CD14-positive monocyte (primary cell): ENCODE measurements at regions not wholly inside any gene's neighbourhood (a gene's known extent, or its start where the extent isn't known, plus 50 kb on each side); places are given as distances from the start of the nearest gene placed in this dataset.

Experiments
- DNase-seq, 3 donors: peaks; one replicate each; pipeline ENCODE4 v3.0.0-alpha.2; 2011 to 2022
- H2AFZ ChIP-seq: 2 replicates; pipeline ENCODE4 v1.6.0; 2012; ENCODE audit warnings: mild to moderate bottlenecking, low read depth, low read length, inconsistent platforms; ENCODE audit not compliant: insufficient read depth, poor library complexity, severe bottlenecking
- H3K27ac ChIP-seq, 2 donors: 1 replicate in 1 of 2; 2 replicates in 1 of 2; pipeline ENCODE4 v1.5.1; 2012 to 2013; ENCODE audit warnings: low read length in 2 of 2, control low read depth in 1 of 2, inconsistent platforms in 1 of 2, low read depth in 1 of 2, mild to moderate bottlenecking in 1 of 2
- H3K27me3 ChIP-seq, 2 donors: one replicate each; pipeline versions ENCODE4 v1.6.0 to v1.6.1; 2011 to 2013; ENCODE audit warnings: low read length in 2 of 2; ENCODE audit not compliant: control insufficient read depth in 2 of 2, insufficient read depth in 2 of 2
- H3K36me3 ChIP-seq, 2 donors: replicated peaks in 1 of 2; 1 replicate in 1 of 2; 2 replicates in 1 of 2; pipeline versions ENCODE4 v1.5.1 to v1.6.1; 2012 to 2013; ENCODE audit warnings: low read length in 2 of 2, control low read depth in 1 of 2, inconsistent platforms in 1 of 2, mild to moderate bottlenecking in 1 of 2; ENCODE audit not compliant: insufficient read depth in 2 of 2, control insufficient read depth in 1 of 2
- H3K4me1 ChIP-seq, 2 donors: 1 replicate in 1 of 2; 2 replicates in 1 of 2; pipeline versions ENCODE4 v1.5.1 to v1.6.1; 2012 to 2013; ENCODE audit warnings: low read length in 2 of 2, control low read depth in 1 of 2, inconsistent platforms in 1 of 2, mild to moderate bottlenecking in 1 of 2, moderate library complexity in 1 of 2; ENCODE audit not compliant: insufficient read depth in 2 of 2, control insufficient read depth in 1 of 2
- H3K4me2 ChIP-seq: replicated peaks from 2 replicates; pipeline ENCODE3; 2012; ENCODE audit warnings: low read length, moderate library complexity, mild to moderate bottlenecking; ENCODE audit not compliant: poor library complexity, severe bottlenecking; ENCODE audit errors: extremely low read depth
- H3K4me3 ChIP-seq, 3 experiments: fragments of 200-600 bp in 1 of 3; sonication (generic) in 1 of 3; replicated peaks in 1 of 3; 1 replicate in 2 of 3; 2 replicates in 1 of 3; pipeline ENCODE4 v1.5.1; 2011 to 2013; ENCODE audit warnings: low read length in 3 of 3, mild to moderate bottlenecking in 3 of 3, control low read depth in 2 of 3, low read depth in 2 of 3, inconsistent platforms in 1 of 3, moderate library complexity in 1 of 3
- H3K79me2 ChIP-seq: 2 replicates; pipeline ENCODE4 v1.6.0; 2012; ENCODE audit warnings: mild to moderate bottlenecking, control low read depth, inconsistent platforms, low read length, moderate library complexity; ENCODE audit not compliant: insufficient read depth
- H3K9ac ChIP-seq: 2 replicates; pipeline ENCODE4 v1.6.0; 2017; ENCODE audit warnings: low read length, mild to moderate bottlenecking; ENCODE audit not compliant: insufficient read depth, poor library complexity, severe bottlenecking
- H3K9me3 ChIP-seq, 2 donors: replicated peaks in 1 of 2; 1 replicate in 1 of 2; 2 replicates in 1 of 2; pipeline versions ENCODE4 v1.5.1 to v1.6.1; 2012 to 2013; ENCODE audit warnings: low read length in 2 of 2, control low read depth in 1 of 2; ENCODE audit not compliant: control insufficient read depth in 1 of 2, insufficient read depth in 1 of 2
- H4K20me1 ChIP-seq: 2 replicates; pipeline ENCODE4 v1.6.0; 2012; ENCODE audit warnings: mild to moderate bottlenecking, low read length, control low read depth, moderate library complexity; ENCODE audit not compliant: insufficient read depth
- H3K27ac Mint-ChIP-seq, 7 donors: one replicate each; pipeline ENCODE4 v1.8.0; 2020; ENCODE audit warnings: mild to moderate bottlenecking in 7 of 7, mixed read lengths in 7 of 7, moderate library complexity in 6 of 7, inconsistent platforms in 2 of 7
- H3K27me3 Mint-ChIP-seq, 3 donors: one replicate each; pipeline ENCODE4 v1.8.0; 2021 to 2022; ENCODE audit warnings: low read depth in 3 of 3, mild to moderate bottlenecking in 3 of 3, mixed read lengths in 3 of 3, moderate library complexity in 3 of 3, inconsistent platforms in 1 of 3
- H3K36me3 Mint-ChIP-seq, 2 donors: one replicate each; pipeline ENCODE4 v1.8.0; 2020; ENCODE audit warnings: mixed read lengths in 2 of 2, inconsistent platforms in 1 of 2, mild to moderate bottlenecking in 1 of 2
- H3K4me1 Mint-ChIP-seq: one replicate; pipeline ENCODE4 v1.8.0; 2020; ENCODE audit warnings: mild to moderate bottlenecking, mixed read lengths
- H3K4me3 Mint-ChIP-seq, 2 donors: one replicate each; pipeline ENCODE4 v1.8.0; 2020; ENCODE audit warnings: mild to moderate bottlenecking in 2 of 2, mixed read lengths in 2 of 2, moderate library complexity in 1 of 2
- H3K9me3 Mint-ChIP-seq, 7 donors: one replicate each; pipeline ENCODE4 v1.8.0; 2020 to 2022; ENCODE audit warnings: mixed read lengths in 7 of 7, mild to moderate bottlenecking in 6 of 7, moderate library complexity in 6 of 7, inconsistent platforms in 2 of 7
- WGBS: methylation state at CpG from one replicate; pipeline ENCODE4 v1.1.5; 2013; ENCODE audit warnings: missing lambda C conversion rate; ENCODE audit not compliant: insufficient coverage; 5-methylcytosine and 5-hydroxymethylcytosine counted together
- intact Hi-C, 2 donors: fragments of 100-400 bp; cut with micrococcal nuclease; formaldehyde crosslinking; loops; one replicate each; pipeline versions ENCODE4 v1.15.0 to v1.15.1; 2023
- TF ChIP-seq, protein P1 (sequence below): fragments of 200-600 bp; IDR thresholded peaks from one replicate; pipeline ENCODE4 v1.8.0; 2022; ENCODE audit warnings: antibody characterized with exemption, mild to moderate bottlenecking

DNA sequence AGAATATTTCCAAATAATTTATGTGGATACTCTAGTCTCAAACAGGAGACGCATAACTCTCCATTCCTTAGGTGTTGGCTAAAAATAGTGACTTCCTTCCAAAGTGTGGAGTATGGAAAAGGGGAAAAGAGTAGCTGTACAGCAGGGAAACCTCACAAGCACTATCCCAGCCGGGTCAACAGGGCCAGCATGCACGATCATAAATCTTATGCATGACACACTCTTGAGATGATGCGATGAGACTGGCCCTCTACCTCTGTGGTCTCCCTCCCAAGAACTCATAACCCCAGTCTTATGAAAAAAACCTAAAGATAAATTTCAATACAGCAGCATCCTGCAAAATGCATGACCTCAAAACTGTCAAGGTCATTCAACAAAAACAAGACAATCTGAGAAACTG is 197.3 kb downstream of the TEX36 start:
- peaks cover 0 to 11% (median 5%) of the 10 kb centered on the region in 3 donors for H3K27me3 Mint-ChIP-seq
- no peaks in the 10 kb centered on the region for H3K4me1 ChIP-seq
- no peak overlapping the region for H3K27ac ChIP-seq
- H3K36me3 ChIP-seq: no peaks in the 10 kb centered on the region
- H3K27me3 ChIP-seq: no peaks in the 10 kb centered on the region
- no peaks in the 10 kb centered on the region for H3K4me1 Mint-ChIP-seq
- intact Hi-C loops: no loop called here
- no peaks in the 10 kb centered on the region for H4K20me1 ChIP-seq
- H3K9me3 Mint-ChIP-seq: peaks cover 0 to 1% (median 0%) of the 10 kb centered on the region in 7 donors
- no peak overlapping the region for H2AFZ ChIP-seq
- H3K9me3 ChIP-seq: no peaks in the 10 kb centered on the region
- H3K79me2 ChIP-seq: no peaks in the 10 kb centered on the region
- no peaks in the 10 kb centered on the region for H3K36me3 Mint-ChIP-seq
- peak overlapping the region in 1 of 2 donors; percentile 44 for H3K4me3 Mint-ChIP-seq
- no peak overlapping the region for H3K4me3 ChIP-seq
- H3K27ac Mint-ChIP-seq: no peak overlapping the region
- DNase-seq: no peak
- H3K4me2 ChIP-seq: no peak overlapping the region
- H3K9ac ChIP-seq: no peak overlapping the region
- WGBS: 86% methylated on average over 3 of the region's 4 CpGs
- TF ChIP-seq, protein P1, sequence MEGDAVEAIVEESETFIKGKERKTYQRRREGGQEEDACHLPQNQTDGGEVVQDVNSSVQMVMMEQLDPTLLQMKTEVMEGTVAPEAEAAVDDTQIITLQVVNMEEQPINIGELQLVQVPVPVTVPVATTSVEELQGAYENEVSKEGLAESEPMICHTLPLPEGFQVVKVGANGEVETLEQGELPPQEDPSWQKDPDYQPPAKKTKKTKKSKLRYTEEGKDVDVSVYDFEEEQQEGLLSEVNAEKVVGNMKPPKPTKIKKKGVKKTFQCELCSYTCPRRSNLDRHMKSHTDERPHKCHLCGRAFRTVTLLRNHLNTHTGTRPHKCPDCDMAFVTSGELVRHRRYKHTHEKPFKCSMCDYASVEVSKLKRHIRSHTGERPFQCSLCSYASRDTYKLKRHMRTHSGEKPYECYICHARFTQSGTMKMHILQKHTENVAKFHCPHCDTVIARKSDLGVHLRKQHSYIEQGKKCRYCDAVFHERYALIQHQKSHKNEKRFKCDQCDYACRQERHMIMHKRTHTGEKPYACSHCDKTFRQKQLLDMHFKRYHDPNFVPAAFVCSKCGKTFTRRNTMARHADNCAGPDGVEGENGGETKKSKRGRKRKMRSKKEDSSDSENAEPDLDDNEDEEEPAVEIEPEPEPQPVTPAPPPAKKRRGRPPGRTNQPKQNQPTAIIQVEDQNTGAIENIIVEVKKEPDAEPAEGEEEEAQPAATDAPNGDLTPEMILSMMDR: no peak

DNA sequence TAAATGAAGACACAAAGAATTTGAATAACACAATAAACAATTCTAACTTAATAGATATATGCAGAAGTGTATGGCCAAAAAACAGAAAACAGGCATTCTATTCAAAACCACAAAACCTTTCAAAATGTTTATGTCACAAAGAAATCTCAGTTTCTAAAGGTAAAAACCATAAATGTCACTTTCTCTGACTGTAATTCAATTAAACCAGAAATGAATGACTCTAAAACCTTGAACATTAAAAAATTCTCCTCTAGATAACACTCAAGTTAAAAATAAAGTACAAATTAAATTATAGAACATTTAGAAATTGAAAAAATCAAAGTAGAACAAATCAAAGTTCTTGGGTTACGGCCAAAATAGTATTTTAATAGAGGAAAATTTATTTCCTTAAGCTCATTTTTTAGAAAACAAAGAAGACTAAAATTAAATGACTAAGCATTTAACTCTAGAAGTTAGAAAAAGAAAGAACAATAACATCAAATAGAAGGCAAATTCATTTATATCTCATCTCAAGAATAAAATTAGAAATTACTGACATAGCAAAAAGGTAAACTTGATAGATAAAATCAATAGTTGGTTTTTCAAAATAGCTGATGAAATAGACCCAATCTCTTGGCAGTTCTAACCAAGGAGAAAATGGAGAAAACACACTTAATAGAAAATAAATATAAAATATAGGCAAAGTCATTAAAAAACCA is 198.8 kb downstream of the TEX36 start:
- no peak overlapping the region for H3K27ac ChIP-seq
- no peak overlapping the region for H2AFZ ChIP-seq
- WGBS: no CpG with 5 or more reads among the region's 1 CpG
- TF ChIP-seq, protein P1: no peak
- Mint-ChIP-seq H3K9me3 (peaks cover 0 to 1% (median 0%) of the 10 kb centered on the region in 7 donors), H3K27me3 (peaks cover 0 to 10% (median 5%) of the 10 kb centered on the region in 3 donors), H3K36me3 (no peaks in the 10 kb centered on the region), H3K4me3 (no peak overlapping the region), H3K4me1 (no peaks in the 10 kb centered on the region), H3K27ac (no peak overlapping the region)
- H4K20me1 ChIP-seq: no peaks in the 10 kb centered on the region
- no peak for DNase-seq
- no peaks in the 10 kb centered on the region for H3K79me2 ChIP-seq
- no peak overlapping the region for H3K9ac ChIP-seq
- intact Hi-C loops: no loop called here
- no peaks in the 10 kb centered on the region for H3K36me3 ChIP-seq
- no peak overlapping the region for H3K4me2 ChIP-seq
- no peak overlapping the region for H3K4me3 ChIP-seq
- no peaks in the 10 kb centered on the region for H3K27me3 ChIP-seq
- no peaks in the 10 kb centered on the region for H3K4me1 ChIP-seq
- H3K9me3 ChIP-seq: no peaks in the 10 kb centered on the region
